ENCODE measurements at regions not wholly inside any gene's neighbourhood (a gene's known extent, or its start where the extent isn't known, plus 50 kb on each side); places are given as distances from the start of the nearest gene placed in this dataset.

DNA sequence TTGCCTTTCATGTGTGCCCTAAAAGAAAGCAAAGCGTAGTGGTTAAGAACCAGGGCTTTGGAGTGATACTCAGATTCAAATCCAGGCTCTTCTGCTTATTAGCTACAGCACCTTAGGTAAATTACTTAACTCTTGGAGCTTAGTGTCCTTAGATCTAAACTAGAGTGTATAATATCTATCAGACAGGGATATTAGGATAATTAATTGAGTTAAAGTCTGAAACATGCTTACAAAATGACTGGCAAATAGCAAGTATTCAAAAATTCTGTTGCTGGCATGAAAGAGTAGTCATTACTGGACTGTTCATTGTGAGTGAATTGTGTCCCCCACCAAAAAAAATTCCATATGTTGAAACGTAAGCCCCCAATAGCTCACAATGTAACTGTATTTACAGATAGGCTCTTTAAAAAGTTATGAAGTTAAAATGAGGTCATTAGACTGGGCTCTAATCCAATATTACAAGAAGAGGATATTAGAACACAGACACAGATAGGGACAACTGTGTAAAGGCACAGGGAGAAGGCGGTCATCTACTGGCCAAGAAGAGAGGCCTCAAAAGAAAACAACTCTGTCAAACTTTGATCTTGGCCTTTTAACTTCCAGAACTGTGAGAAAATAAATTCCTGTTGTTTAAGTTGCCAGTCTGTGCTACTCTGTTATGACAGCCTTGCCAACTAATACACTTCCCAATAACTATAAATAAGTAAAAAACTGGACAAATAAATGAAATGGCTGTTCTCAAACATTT is 60.4 kb upstream of the LRRC3B start:
- no peak overlapping the region for H3K4me3 ChIP-seq (ENCODE audit: low read length)
- no peak for DNase-seq (ENCODE audit: low read depth)
- no peak for TF ChIP-seq CTCF (conservative IDR thresholded peaks at IDR 0.05; ENCODE audit: low read depth, low read length)

Data from retinal pigment epithelial cell (primary cell).